K562 (cell line): ENCODE measurements at regions not wholly inside any gene's neighbourhood (a gene's known extent, or its start where the extent isn't known, plus 50 kb on each side); places are given as distances from the start of the nearest gene placed in this dataset.
A peak's percentile ranks its signal among the peaks of the same experiment; 100 is the strongest.

Source experiments
- CAMTA2 ChIP-seq: fragments of 250-450 bp; sonication (Bioruptor Pico); conservative IDR thresholded peaks from 2 replicates; pipeline ENCODE4 v1.5.1; 2022
- CREB3 ChIP-seq: fragments of 450-650 bp; conservative IDR thresholded peaks from 2 replicates; pipeline ENCODE4 v1.6.1; 2016; ENCODE audit warnings: missing genetic modification characterization, low read depth, mild to moderate bottlenecking, missing compliant biosample characterization, moderate library complexity
- ZNF512 ChIP-seq: IDR thresholded peaks from 2 replicates; pipeline ENCODE4 v1.6.1; 2016; ENCODE audit warnings: missing genetic modification characterization, missing compliant biosample characterization
- TF ChIP-seq, protein P1 (sequence below): sonication (generic); formaldehyde crosslinking; IDR thresholded peaks from 2 replicates; pipeline ENCODE4 v1.8.0; 2022; ENCODE audit warnings: missing genetic modification reagents, mild to moderate bottlenecking, moderate library complexity, borderline replicate concordance

- no peak for TF ChIP-seq ZNF512 (tag)
- TF ChIP-seq CREB3 (tag) = no peak
- TF ChIP-seq CAMTA2 (CRISPR knock-in tag) = no peak
- TF ChIP-seq, protein P1, sequence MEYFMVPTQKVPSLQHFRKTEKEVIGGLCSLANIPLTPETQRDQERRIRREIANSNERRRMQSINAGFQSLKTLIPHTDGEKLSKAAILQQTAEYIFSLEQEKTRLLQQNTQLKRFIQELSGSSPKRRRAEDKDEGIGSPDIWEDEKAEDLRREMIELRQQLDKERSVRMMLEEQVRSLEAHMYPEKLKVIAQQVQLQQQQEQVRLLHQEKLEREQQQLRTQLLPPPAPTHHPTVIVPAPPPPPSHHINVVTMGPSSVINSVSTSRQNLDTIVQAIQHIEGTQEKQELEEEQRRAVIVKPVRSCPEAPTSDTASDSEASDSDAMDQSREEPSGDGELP (CRISPR knock-in tag) = peak; percentile 50; the same call in 1 of the 2 replicates
- TF ChIP-seq, all 486 proteins: peak for 8
These were observed 430.5 kb downstream of the RBFOX1 start (continued) for GRCh38 chr16:7763111-7763510.
